ENCODE measurements at regions not wholly inside any gene's neighbourhood (a gene's known extent, or its start where the extent isn't known, plus 50 kb on each side); places are given as distances from the start of the nearest gene placed in this dataset.

DNA sequence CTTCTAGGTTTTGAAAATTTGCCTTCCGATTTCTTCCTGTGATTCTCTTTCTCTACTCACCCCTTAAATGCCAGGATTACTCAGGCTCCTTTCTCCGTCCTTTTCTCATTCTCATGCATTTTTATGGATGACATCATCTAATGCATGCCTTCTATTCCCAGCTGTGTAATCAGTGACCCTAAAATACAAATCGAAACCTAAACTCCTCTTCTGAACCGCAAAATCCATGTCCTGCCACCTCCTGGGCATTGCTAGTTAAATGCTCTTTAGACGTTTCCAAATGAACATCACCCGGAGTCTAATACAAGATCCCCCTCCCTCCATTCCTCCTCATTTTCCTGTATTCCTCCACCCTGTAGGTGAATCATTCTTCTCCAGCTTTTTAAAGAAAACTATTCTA lies 1703.1 kb upstream of the FLRT2 start:
- TF ChIP-seq CTCF (IDR thresholded peaks at IDR 0.05; ENCODE audit: insufficient read depth, low read length) (no peak), GABPA (IDR thresholded peaks at IDR 0.05; ENCODE audit: low read depth) (no peak), POLR2AphosphoS5 (IDR thresholded peaks at IDR 0.05; ENCODE audit: low read depth) (no peak)
